ENCODE measurements at regions not wholly inside any gene's neighbourhood (a gene's known extent, or its start where the extent isn't known, plus 50 kb on each side); places are given as distances from the start of the nearest gene placed in this dataset.

DNA sequence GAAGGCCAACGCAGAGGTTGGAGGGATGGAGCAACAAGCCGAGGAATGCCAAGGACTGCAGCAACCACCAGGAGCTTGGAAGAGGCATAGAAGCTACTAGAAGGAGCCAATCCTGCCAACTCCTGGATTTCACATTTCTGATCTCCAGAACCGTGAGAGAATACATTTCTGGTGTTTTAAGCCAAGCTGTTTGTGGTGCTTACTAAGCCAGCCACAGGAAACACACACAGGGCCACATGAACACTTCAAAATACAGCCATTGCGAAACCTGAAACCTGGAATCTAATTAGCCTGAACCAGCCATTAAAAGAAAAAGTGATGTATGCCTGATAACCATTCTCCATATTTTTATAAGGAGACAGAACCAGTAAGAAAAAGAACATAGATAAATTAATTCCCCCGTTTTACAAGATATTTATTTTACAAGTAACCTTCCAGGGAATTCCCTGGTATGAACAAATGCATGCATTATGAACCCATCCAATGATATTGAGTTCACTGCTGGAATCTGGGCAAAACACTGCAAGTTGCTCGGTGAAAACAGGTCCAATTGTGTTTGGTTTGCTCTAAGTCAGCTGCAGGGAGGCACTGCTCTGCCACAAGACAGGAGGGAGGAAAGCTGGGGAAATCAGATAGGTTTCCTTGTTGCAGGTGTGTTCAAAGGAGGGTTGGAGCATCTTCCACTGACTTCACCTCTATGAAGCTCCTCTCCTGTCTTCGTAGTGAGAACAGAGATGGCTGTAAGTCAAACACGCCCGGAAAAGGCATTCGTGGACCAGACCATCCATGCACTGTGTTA is 70.2 kb downstream of the ETS2 start:
- Histone ChIP-seq H3K4me3 (no peak overlapping the region), H3K9me3 (no peaks in the 10 kb centered on the region), H3K27me3 (replicated peaks; ENCODE audit: insufficient read depth) (no peaks in the 10 kb centered on the region), H3K27ac (no peak overlapping the region), H3K4me1 (replicated peaks) (no peaks in the 10 kb centered on the region), H3K36me3 (no peaks in the 10 kb centered on the region)
- intact Hi-C loops (cut with DNase I), result no loop called here
- TF ChIP-seq POLR2AphosphoS5 (IDR thresholded peaks at IDR 0.05), result no peak
- TF ChIP-seq POLR2A (IDR thresholded peaks at IDR 0.05), result no peak
- TF ChIP-seq, protein P1, sequence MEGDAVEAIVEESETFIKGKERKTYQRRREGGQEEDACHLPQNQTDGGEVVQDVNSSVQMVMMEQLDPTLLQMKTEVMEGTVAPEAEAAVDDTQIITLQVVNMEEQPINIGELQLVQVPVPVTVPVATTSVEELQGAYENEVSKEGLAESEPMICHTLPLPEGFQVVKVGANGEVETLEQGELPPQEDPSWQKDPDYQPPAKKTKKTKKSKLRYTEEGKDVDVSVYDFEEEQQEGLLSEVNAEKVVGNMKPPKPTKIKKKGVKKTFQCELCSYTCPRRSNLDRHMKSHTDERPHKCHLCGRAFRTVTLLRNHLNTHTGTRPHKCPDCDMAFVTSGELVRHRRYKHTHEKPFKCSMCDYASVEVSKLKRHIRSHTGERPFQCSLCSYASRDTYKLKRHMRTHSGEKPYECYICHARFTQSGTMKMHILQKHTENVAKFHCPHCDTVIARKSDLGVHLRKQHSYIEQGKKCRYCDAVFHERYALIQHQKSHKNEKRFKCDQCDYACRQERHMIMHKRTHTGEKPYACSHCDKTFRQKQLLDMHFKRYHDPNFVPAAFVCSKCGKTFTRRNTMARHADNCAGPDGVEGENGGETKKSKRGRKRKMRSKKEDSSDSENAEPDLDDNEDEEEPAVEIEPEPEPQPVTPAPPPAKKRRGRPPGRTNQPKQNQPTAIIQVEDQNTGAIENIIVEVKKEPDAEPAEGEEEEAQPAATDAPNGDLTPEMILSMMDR (IDR thresholded peaks at IDR 0.05), result no peak
- WGBS, result 66% methylated on average over 10 of the region's 10 CpGs
- no peak for DNase-seq (ENCODE audit: low spot score)

Small RNAs in the stretch of these regions (small RNA-seq; reads per million reads assigned to genes)
- 0 reads per million in 2 donors for gene RF00091

All from prostate gland (tissue), 2 donors.